K562 (cell line): ENCODE measurements at regions not wholly inside any gene's neighbourhood (a gene's known extent, or its start where the extent isn't known, plus 50 kb on each side); places are given as distances from the start of the nearest gene placed in this dataset.

Source experiments
- ATAC-seq: fragments of 200-7000 bp; cut with Tn5 transposase; 3 replicates; pipeline ENCODE4 v1.9.1; 2020; ENCODE audit warnings: moderate library complexity
- BruUV-seq: library from RNA; stranded (reverse); fragments of 400-500 nt; replicated peaks from 2 replicates; lab custom pipeline; 2021; lab: Mats Ljungman, UMichigan
- CTCF ChIA-PET: fragments of 300-600 bp; formaldehyde crosslinking; extraction: SDS; loops from one replicate; lab custom pipeline; 2021; ENCODE audit warnings: low intra/inter-chr PET ratio; lab: Yijun Ruan, JAX
- POLR2A ChIA-PET: fragments of 300-600, 350-650 bp; sonication (Branson Sonifier 250); formaldehyde crosslinking; extraction: SDS; loops from one replicate; lab custom pipeline; 2021; ENCODE audit warnings: antibody characterized with exemption, inconsistent platforms; lab: Yijun Ruan, JAX
- DNase-seq, 4 experiments: peaks; one replicate each; pipeline versions ENCODE4 v3.0.0 to v3.0.0-alpha.2; 2011 to 2018; ENCODE audit warnings: low spot score in 3 of 4, mixed read lengths in 3 of 4; ENCODE audit errors: extremely low read depth in 1 of 4
- FAIRE-seq: peaks from 2 replicates; lab custom pipeline; 2011; peaks lifted over from hg19 to GRCh38; lab: Jason Lieb, UNC
- H2AFZ ChIP-seq: 2 replicates; pipeline ENCODE4 v1.6.0; 2011; ENCODE audit warnings: low read depth, low read length, control low read depth, inconsistent platforms
- H3K27ac ChIP-seq: fragments of 200-600 bp; 3 replicates; pipeline ENCODE4 v1.8.0; 2011; ENCODE audit warnings: low read depth, mild to moderate bottlenecking, control low read depth, inconsistent platforms, low read length, moderate library complexity, mixed read lengths; ENCODE audit errors: extremely low read depth
- H3K27me3 ChIP-seq, 2 experiments: fragments of 300-600 bp in 1 of 2; 2 replicates in 1 of 2; 3 replicates in 1 of 2; pipeline versions ENCODE4 v1.6.0 to v1.8.0; 2011; ENCODE audit warnings: inconsistent platforms in 2 of 2, low read length in 2 of 2, mild to moderate bottlenecking in 1 of 2, mixed read lengths in 1 of 2, moderate library complexity in 1 of 2; ENCODE audit not compliant: control insufficient read depth in 2 of 2, insufficient read depth in 2 of 2
- H3K36me3 ChIP-seq: fragments of 300-600 bp; 3 replicates; pipeline ENCODE4 v1.8.0; 2011; ENCODE audit warnings: mild to moderate bottlenecking, low read length, inconsistent platforms; ENCODE audit not compliant: control insufficient read depth, insufficient read depth
- H3K4me1 ChIP-seq, 2 experiments: fragments of 200-600 bp in 1 of 2; replicated peaks in 1 of 2; 2 replicates in 1 of 2; 3 replicates in 1 of 2; pipeline versions ENCODE4 v1.5.1 to v1.8.0; 2011; ENCODE audit warnings: inconsistent platforms in 2 of 2, low read length in 2 of 2, mild to moderate bottlenecking in 1 of 2, mixed read lengths in 1 of 2, moderate library complexity in 1 of 2; ENCODE audit not compliant: control insufficient read depth in 2 of 2, insufficient read depth in 2 of 2
- H3K4me2 ChIP-seq: 2 replicates; pipeline ENCODE4 v1.6.1; 2011; ENCODE audit warnings: low read length, control low read depth, inconsistent platforms, mixed read lengths; ENCODE audit not compliant: insufficient read depth
- H3K4me3 ChIP-seq: fragments of 200-600 bp; sonication (generic), shearing (Covaris generic); 2 replicates; pipeline ENCODE4 v1.5.1; 2016; ENCODE audit warnings: control low read depth, inconsistent platforms
- H3K79me2 ChIP-seq: fragments of 200-600 bp; 3 replicates; pipeline ENCODE4 v1.8.0; 2011; ENCODE audit warnings: low read length, inconsistent platforms; ENCODE audit not compliant: control insufficient read depth, insufficient read depth
- H3K9ac ChIP-seq, 2 experiments: 2 replicates each; pipeline versions ENCODE4 v1.6.0 to v1.6.1; 2011; ENCODE audit warnings: low read depth in 2 of 2, low read length in 2 of 2, control low read depth in 1 of 2, inconsistent platforms in 1 of 2, mild to moderate bottlenecking in 1 of 2, mixed read lengths in 1 of 2; ENCODE audit not compliant: insufficient read depth in 1 of 2
- H3K9me1 ChIP-seq: one replicate; pipeline ENCODE4 v1.6.0; 2011; ENCODE audit warnings: inconsistent platforms, mild to moderate bottlenecking, low read length, moderate library complexity; ENCODE audit not compliant: control insufficient read depth, insufficient read depth
- H3K9me3 ChIP-seq: replicated peaks from 2 replicates; pipeline ENCODE4 v1.5.1; 2011; ENCODE audit warnings: low read depth, low read length, inconsistent platforms; ENCODE audit not compliant: control insufficient read depth, insufficient read depth
- H4K20me1 ChIP-seq: replicated peaks from 2 replicates; pipeline ENCODE4 v1.6.1; 2011; ENCODE audit warnings: low read length, inconsistent platforms, mixed read lengths; ENCODE audit not compliant: control insufficient read depth, insufficient read depth
- KLF10 ChIP-seq: fragments of 250-450 bp; sonication (Bioruptor Pico); IDR thresholded peaks from 2 replicates; pipeline ENCODE4 v1.6.1; 2021; ENCODE audit warnings: matching md5 sums
- LCOR ChIP-seq: sonication (generic); formaldehyde crosslinking; IDR thresholded peaks from 2 replicates; pipeline ENCODE4 v1.8.0; 2022; ENCODE audit warnings: mild to moderate bottlenecking, missing genetic modification reagents
- NELFE ChIP-seq: IDR thresholded peaks from 2 replicates; pipeline ENCODE4 v1.6.1; 2011; ENCODE audit warnings: mild to moderate bottlenecking; ENCODE audit not compliant: insufficient read depth, insufficient read length
- NFE2 ChIP-seq: IDR thresholded peaks from 2 replicates; pipeline ENCODE4 v1.6.1; 2014; ENCODE audit warnings: antibody characterized with exemption, low read depth
- NR2C1 ChIP-seq, 2 experiments: fragments of 450-650 bp; IDR thresholded peaks; 2 replicates each; pipeline ENCODE4 v1.6.1; 2017; ENCODE audit warnings: mild to moderate bottlenecking in 2 of 2, antibody characterized with exemption in 1 of 2, inconsistent platforms in 1 of 2, missing compliant biosample characterization in 1 of 2, missing genetic modification characterization in 1 of 2
- NR2C2 ChIP-seq, 2 experiments: fragments of 200-800 bp in 1 of 2; sonication (Bioruptor generic) in 1 of 2; sonication (generic) in 1 of 2; formaldehyde crosslinking in 1 of 2; IDR thresholded peaks; 2 replicates each; pipeline versions ENCODE4 v1.6.1 to v1.8.0; 2016 to 2022; ENCODE audit warnings: mild to moderate bottlenecking in 1 of 2, missing compliant biosample characterization in 1 of 2, missing genetic modification characterization in 1 of 2, missing genetic modification reagents in 1 of 2
- POLR3A ChIP-seq: IDR thresholded peaks from 2 replicates; pipeline ENCODE4 v1.6.1; 2011; ENCODE audit warnings: borderline replicate concordance, mild to moderate bottlenecking, moderate library complexity; ENCODE audit not compliant: insufficient read length, insufficient read depth; ENCODE audit errors: extremely low read depth
- WGBS: fragments of 100-300 bp; shearing (Covaris generic); methylation state at CpG from one replicate; pipeline ENCODE4 v1.1.6; 2016; ENCODE audit warnings: low coverage, mixed read lengths; ENCODE audit not compliant: insufficient coverage; ENCODE audit errors: missing lambda C conversion rate; 5-methylcytosine and 5-hydroxymethylcytosine counted together
- in situ Hi-C: fragments of 300-500 bp; cut with MboI; formaldehyde crosslinking; loops from 4 replicates; pipeline ENCODE4 v1.15.0; 2018; ENCODE audit warnings: inconsistent platforms, mixed read lengths
- intact Hi-C: fragments of 100-400 bp; cut with micrococcal nuclease; formaldehyde crosslinking; loops from 2 replicates; pipeline ENCODE4 v1.14.2; 2022

GRCh38 chr7:13034693-13035092, 347.3 kb downstream of the ARL4A start (continued):
- TF ChIP-seq LCOR (CRISPR knock-in tag) (no peak), NELFE (no peak)

DNA sequence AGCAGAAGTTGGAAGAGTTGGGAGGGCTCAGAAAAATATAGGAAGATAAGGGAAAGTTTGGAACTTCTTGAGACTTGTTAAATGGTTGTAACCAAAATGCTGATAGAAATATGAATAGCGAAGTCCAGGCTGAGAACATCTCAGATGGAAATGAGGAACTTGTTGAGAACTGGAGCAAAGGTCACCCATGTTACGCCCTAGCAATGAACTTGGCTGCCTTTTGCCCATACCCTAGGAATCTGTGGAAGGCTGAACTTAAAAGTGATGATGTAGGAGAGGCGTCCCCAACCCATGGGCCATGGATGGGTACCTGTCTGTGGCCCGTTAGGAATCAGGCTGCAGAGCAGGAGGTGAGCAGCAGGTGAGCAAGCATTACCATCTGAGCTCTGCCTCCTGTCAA, 347.8 kb downstream of the ARL4A start:
- Histone ChIP-seq H3K4me1 (no peaks in the 10 kb centered on the region), H3K27me3 (no peaks in the 10 kb centered on the region), H2AFZ (peak overlapping the region; percentile 22; the same call in 1 of the 2 replicates), H3K4me3 (no peak overlapping the region), H3K36me3 (no peaks in the 10 kb centered on the region), H3K79me2 (no peaks in the 10 kb centered on the region), H3K9ac (no peak overlapping the region), H3K4me2 (no peak overlapping the region), H3K27ac (no peak overlapping the region), H3K9me3 (no peaks in the 10 kb centered on the region), H3K9me1 (no peaks in the 10 kb centered on the region), H4K20me1 (no peaks in the 10 kb centered on the region)
- TF ChIP-seq POLR3A (no peak), NR2C2 (CRISPR knock-in tag; IDR thresholded peaks at IDR 0.05) (no peak), NR2C2 (tag; IDR thresholded peaks at IDR 0.05) (peak; percentile 22; the same call in 1 of the 2 replicates), NR2C1 (IDR thresholded peaks at IDR 0.05) (no peak), NR2C1 (tag; IDR thresholded peaks at IDR 0.05) (no peak), NFE2 (no peak), KLF10 (CRISPR knock-in tag) (no peak)
- FAIRE-seq (no peak), DNase-seq (no peak), ATAC-seq (peak; percentile 55; the same call in 2 of the 3 replicates)
- in situ Hi-C loops (no loop called here), intact Hi-C loops (loop anchor here (10.0 kb wide), 1 partner anchor 350 kb away; the partner anchor contains the start of gene ARL4A)
- WGBS, result 32% methylated on average over 4 of the region's 4 CpGs
- ChIA-PET POLR2A (no interaction called here), CTCF (no interaction called here)
- no TSS peak for BruUV-seq
